ENCODE measurements at regions not wholly inside any gene's neighbourhood (a gene's known extent, or its start where the extent isn't known, plus 50 kb on each side); places are given as distances from the start of the nearest gene placed in this dataset.

DNA sequence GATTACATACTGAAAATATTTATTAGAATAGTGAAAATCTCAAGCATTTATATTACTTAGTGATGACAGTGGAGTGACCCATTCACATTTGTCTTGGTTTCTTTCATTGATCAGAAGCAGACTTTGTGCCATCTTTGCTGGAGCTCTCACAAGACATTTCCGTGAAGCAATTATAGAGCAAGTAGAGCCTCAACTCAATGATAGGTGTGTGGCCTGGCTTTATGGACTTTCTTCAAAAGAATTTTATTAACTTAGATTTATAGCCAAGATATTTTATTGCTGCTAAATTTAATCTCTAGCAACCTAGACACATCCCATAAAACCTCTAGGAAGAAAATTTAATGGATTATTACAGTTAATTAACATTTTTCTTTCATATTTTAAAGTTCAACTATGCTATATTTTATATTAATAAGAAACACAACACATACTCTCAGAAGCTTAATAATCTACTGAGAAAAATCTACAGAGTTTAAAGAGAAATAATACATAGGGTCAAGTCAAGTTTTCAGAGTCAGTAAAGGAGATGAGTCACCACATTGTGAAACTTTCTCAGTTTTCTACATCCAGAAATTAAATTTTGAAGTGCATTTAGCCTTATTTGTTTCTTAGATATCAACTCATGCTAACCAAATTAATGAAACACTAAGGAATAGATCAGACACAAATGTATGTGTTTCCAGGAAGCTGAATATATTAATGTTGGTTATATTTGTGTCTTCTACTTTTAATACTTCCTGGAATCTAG, 160.5 kb downstream of the LACC1 start:
- H3K27ac ChIP-seq: no peak overlapping the region
- in situ Hi-C loops (cut with MboI; ENCODE audit: low sequenced_read_pairs in 4 of 4) (loop anchor here in 2 of 4 donors (10.0 to 25.0 kb wide), 3 partner anchors 128 to 395 kb away; no protein-coding TSS in a partner anchor), intact Hi-C loops (cut with DNase I; ENCODE audit: low total_unique reads) (no loop called here)

GRCh38 chr13:44040818-44041100, 161.1 kb downstream of the LACC1 start:
- Histone ChIP-seq H3K27me3 (no peaks in the 10 kb centered on the region), H3K4me3 (no peak overlapping the region), H3K4me1 (no peaks in the 10 kb centered on the region), H3K36me3 (no peaks in the 10 kb centered on the region), H3K27ac (no peak overlapping the region), H3K9me3 (no peaks in the 10 kb centered on the region)
- TF ChIP-seq, protein P1, sequence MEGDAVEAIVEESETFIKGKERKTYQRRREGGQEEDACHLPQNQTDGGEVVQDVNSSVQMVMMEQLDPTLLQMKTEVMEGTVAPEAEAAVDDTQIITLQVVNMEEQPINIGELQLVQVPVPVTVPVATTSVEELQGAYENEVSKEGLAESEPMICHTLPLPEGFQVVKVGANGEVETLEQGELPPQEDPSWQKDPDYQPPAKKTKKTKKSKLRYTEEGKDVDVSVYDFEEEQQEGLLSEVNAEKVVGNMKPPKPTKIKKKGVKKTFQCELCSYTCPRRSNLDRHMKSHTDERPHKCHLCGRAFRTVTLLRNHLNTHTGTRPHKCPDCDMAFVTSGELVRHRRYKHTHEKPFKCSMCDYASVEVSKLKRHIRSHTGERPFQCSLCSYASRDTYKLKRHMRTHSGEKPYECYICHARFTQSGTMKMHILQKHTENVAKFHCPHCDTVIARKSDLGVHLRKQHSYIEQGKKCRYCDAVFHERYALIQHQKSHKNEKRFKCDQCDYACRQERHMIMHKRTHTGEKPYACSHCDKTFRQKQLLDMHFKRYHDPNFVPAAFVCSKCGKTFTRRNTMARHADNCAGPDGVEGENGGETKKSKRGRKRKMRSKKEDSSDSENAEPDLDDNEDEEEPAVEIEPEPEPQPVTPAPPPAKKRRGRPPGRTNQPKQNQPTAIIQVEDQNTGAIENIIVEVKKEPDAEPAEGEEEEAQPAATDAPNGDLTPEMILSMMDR (IDR thresholded peaks at IDR 0.05 in 4 of 5, conservative IDR thresholded peaks at IDR 0.05 in 1 of 5): no peak
- no peak for TF ChIP-seq POLR2A (IDR thresholded peaks at IDR 0.05)
- DNase-seq: no peak
- no peak for ATAC-seq
- in situ Hi-C loops (cut with MboI; ENCODE audit: low sequenced_read_pairs in 4 of 4) (loop anchor here in 2 of 4 donors (10.0 to 25.0 kb wide), 3 partner anchors 128 to 394 kb away; no protein-coding TSS in a partner anchor), intact Hi-C loops (cut with DNase I; ENCODE audit: low total_unique reads) (no loop called here)

More for the DNA sequence above, 160.5 kb downstream of the LACC1 start:
- ATAC-seq (no peak), DNase-seq (no peak)
- TF ChIP-seq, protein P1 (IDR thresholded peaks at IDR 0.05 in 4 of 5, conservative IDR thresholded peaks at IDR 0.05 in 1 of 5): no peak
- no peak for TF ChIP-seq POLR2A (IDR thresholded peaks at IDR 0.05)
- Histone ChIP-seq H3K4me1 (no peaks in the 10 kb centered on the region), H3K36me3 (no peaks in the 10 kb centered on the region), H3K4me3 (no peak overlapping the region), H3K9me3 (no peaks in the 10 kb centered on the region), H3K27me3 (no peaks in the 10 kb centered on the region)

DNA sequence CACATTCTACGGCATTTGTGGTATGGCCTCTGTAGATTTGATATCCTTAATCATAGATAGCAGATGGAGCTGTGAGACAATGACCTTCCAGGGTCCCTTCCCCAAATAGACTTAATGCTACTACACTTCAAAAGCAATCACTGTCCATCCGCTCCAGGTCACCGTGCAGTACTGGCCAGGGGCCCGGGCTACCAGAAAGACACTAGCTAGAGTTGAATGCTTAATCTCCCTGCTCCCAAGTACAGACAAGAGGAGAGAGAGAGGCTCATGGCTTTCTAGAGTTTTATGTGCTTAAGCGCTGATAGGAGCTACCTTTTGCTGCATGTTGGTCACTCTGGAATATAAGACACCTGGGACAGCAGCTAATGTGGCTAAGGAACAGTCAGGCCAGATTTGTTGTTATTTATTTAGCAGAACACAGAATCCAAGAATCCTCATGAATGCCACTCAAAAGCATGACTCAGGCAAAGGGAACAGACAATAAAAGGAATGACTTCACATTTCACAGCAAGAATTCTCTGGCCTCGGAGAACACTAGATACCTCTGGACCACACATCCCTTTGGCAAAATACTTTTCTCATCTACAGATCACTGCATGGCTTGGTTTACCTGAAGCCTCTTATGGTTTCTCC, 165.0 kb downstream of the LACC1 start:
- intact Hi-C loops (cut with DNase I; ENCODE audit: low total_unique reads): loop anchor here (5.0 kb wide), 1 partner anchor 137 kb away; no protein-coding TSS in a partner anchor
- in situ Hi-C loops (cut with MboI; ENCODE audit: low sequenced_read_pairs in 4 of 4): loop anchor here in 3 of 4 donors (5.0 to 25.0 kb wide), 4 partner anchors 132 to 390 kb away; no protein-coding TSS in a partner anchor
- Histone ChIP-seq H3K36me3 (no peaks in the 10 kb centered on the region), H3K4me1 (no peaks in the 10 kb centered on the region), H3K4me3 (no peak overlapping the region), H3K27ac (no peak overlapping the region), H3K27me3 (no peaks in the 10 kb centered on the region), H3K9me3 (no peaks in the 10 kb centered on the region)
- DNase-seq (no peak), ATAC-seq (no peak)
- TF ChIP-seq, protein P1 (IDR thresholded peaks at IDR 0.05 in 4 of 5, conservative IDR thresholded peaks at IDR 0.05 in 1 of 5): no peak
- TF ChIP-seq POLR2A (IDR thresholded peaks at IDR 0.05): no peak

DNA sequence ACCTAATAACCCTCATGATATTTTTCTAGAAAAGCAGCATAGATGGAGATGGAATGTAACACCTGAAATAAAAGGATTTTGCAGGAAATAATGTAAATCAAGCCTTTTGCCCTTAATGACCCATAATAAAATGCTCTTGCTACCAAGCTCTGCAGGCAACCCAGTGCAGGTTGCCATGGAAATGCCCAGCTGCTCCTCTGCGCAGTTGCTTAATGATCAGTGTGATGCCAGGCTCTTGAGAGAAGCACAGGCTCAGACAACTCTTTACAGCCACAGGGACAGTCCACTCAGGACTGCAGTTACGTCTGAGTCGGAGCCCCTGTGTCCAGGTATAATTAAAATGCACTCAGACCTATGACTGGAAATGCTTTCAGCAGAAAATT, 165.5 kb downstream of the LACC1 start:
- Histone ChIP-seq H3K27me3 (no peaks in the 10 kb centered on the region), H3K4me3 (no peak overlapping the region), H3K27ac (no peak overlapping the region), H3K36me3 (no peaks in the 10 kb centered on the region), H3K4me1 (no peaks in the 10 kb centered on the region), H3K9me3 (no peaks in the 10 kb centered on the region)
- ATAC-seq (no peak), DNase-seq (no peak)
- intact Hi-C loops (cut with DNase I; ENCODE audit: low total_unique reads) (loop anchor here (5.0 kb wide), 1 partner anchor 138 kb away; no protein-coding TSS in a partner anchor), in situ Hi-C loops (cut with MboI; ENCODE audit: low sequenced_read_pairs in 4 of 4) (loop anchor here in 3 of 4 donors (5.0 to 25.0 kb wide), 4 partner anchors 133 to 390 kb away; no protein-coding TSS in a partner anchor)
- no peak for TF ChIP-seq POLR2A (IDR thresholded peaks at IDR 0.05)
- TF ChIP-seq, protein P1 (IDR thresholded peaks at IDR 0.05 in 4 of 5, conservative IDR thresholded peaks at IDR 0.05 in 1 of 5): no peak
